HG03139 (cell line): ENCODE measurements at regions not wholly inside any gene's neighbourhood (a gene's known extent, or its start where the extent isn't known, plus 50 kb on each side); places are given as distances from the start of the nearest gene placed in this dataset.
"Not testable (repeated sequence)": the region's sequence is repeated elsewhere in the genome, so short reads cannot be mapped to it uniquely, and the experiment has no call there.

Source experiments
- ATAC-seq: cut with Tn5 transposase; IDR thresholded peaks from one replicate; pipeline ENCODE4 v1.9.1; 2021; ENCODE audit not compliant: unreplicated experiment

DNA sequence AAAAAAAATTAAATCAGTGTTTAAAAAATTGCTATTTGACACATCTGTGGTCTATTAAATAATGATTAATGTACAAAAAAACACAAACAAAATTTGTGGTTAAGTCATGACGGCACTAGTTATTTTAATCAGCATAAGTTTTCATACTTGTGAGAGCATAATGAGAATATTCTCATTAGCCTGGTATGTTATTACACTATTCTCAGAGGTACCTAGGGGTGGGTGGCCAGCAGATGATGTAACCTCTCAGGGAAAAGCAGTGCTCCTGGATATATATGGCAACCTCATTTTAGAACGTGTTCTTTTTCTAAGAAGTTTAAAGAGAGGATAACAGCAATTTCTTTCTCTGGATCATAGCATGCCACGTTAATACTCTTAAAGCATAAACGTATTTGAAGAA is 109.2 kb downstream of the GJA1 start:
- no peak for ATAC-seq

DNA sequence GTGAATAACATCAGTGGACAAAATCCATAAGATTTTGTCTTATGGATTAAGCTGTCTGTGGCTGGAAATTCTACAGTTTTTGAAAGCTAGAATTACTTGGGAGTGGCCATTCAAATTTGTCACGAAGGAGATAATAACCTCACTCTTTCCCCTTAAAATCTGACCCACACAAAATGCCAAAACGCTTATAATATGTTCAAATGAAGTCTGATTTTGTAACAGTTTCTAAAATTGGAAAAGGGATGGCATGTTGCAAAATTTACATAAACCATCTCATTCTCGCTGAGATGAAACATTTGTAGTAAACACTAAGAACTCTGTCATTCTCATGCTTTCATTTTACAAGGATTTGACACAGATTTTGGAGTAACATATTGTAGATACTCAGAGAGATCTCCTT is 112.7 kb downstream of the GJA1 start:
- no peak for ATAC-seq

DNA sequence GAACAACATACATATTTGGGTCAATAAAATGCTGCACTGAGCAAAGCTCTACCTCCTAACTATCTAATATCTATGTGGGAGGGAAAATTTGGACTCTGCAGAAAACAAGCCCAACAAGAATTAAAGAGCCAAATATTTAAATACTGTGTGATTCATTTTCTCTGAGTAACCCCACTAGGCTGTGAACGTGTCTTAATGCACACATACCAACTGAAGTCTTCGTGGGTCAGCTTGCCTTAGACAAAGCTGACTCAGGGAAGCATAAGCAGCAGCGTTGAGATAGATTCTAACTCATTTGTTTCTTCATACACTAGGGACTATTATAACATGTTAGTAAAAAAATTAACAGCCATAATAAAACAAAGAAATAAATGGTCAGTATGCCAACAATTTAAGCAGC is 114.3 kb downstream of the GJA1 start:
- no peak for ATAC-seq

DNA sequence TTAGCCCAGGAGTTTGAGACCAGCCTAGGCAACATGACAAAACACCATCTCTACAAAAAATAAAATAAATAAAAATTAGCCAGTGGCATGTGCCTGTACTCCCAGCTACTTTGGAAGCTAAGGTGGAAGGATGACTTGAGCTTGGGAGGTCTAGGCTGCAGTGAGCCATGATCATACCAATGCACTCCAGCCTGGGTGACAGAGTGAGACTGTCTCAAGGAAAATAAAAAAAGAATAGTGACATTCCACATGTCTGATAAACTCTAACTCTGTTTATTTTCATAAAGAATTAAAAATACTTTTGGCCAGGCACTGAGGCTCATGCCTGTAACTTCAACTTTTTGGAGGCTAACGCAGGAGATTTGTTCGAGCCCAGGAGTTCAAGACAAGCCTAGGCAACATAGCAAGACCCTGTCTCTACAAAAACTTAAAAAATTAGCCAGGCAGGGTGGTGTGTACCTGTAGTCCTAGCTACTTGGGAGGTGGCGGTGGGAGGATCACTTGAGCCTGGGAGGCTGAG is 115.1 kb downstream of the GJA1 start:
- ATAC-seq, result no peak

DNA sequence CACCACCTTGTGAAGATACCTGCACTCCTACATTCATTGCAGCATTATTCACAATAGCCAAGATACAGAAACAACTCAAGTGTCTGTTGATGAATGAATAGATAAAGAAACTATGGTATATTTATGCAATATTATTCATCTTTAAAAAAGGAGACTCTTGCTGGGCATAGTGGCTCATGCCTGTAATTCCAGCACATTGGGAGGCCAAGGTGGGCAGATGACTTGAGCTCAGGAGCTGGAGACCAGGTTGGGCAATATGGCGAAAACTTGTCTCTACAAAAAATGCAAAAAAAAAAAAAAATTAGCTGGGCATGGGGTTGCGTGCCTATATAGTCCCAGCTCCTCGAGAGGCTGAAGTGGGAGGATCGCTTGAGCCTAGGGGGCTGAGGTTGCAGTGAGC is 119.8 kb downstream of the GJA1 start:
- ATAC-seq, result no peak

DNA sequence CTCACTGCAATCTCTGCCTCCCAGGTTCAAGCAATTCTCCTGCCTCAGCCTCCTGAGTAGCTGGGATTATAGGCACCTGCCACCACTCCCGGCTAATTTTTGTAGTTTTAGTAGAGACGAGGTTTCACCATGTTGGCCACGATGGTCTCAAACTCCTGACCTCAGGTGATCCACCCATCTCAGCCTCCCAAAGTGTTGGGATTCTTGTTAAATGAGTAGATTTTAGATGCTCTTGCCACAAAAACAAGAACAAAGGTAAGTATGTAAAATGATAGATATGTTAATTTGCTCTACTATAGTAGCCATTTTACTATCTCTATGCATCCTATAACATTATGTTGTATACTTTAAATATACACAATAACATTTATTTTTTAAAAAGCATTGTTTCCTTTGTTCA is 120.7 kb downstream of the GJA1 start:
- ATAC-seq, result not testable (repeated sequence)

DNA sequence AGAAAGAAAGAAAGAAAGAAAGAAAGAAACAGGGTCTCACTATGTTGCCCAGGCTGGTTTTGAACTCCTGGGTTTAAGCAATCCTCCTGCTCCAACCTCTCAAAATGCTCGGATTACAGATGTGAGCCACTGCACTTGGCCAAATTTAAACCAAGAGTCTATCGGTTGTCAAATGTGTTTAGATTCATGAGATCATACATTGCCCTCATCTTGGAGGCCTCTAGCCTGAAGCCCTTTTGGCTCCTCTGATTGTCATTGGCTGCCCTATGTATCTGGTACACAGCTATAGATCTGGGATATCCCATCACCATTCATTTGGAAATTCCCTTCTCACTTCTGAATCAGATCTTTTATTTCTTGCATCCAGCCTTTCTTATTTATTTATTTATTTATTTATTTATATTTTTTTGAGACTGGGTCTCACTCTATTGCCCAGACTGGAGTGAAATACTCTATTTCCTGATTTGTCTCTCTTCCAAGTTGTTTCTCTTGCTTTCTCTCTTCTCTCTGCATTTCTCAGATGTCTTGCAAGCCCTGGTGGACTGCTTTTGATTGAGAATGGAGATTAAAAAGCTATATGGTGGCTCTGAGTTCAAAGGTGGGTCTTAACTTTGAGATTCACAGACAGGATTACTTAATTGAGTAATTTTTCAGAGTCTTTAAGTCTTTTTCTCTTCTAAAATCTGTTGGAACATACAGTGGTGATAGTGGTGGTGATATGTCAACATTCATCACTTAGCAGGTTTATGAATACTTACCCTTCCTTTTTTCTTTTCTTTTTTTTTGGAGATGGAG is 121.9 kb downstream of the GJA1 start:
- no peak for ATAC-seq

DNA sequence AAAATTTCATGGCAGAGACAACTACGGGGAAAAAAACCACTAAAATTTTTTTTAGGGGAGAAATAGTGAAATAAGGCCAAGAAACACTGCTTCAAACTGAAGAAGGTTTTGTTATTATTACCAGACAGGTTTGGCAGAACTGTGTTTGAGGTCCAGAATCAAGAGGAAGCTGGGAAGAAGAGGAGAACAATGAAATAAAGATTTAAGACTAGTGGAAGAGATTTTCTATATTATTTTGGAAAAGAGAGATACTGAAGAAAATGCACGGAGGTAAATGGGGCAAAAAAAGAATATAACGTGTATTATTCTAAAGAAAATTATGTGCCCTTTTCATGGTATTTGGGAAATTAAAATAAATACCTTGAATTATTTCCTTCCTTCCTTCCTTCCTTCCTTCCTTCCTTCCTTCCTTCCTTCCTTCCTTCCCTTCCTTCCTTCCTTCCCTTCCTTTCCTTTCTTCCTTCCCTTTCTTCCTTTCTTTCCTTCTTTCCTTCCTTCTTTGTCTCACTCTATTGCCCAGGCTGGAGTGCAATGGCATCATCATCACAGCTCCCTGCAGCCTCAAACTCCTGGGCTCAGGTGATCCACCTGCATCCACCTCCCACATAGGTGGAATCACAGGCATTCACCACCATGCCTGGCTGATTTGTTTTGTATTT is 124.3 kb downstream of the GJA1 start:
- ATAC-seq, result no peak

DNA sequence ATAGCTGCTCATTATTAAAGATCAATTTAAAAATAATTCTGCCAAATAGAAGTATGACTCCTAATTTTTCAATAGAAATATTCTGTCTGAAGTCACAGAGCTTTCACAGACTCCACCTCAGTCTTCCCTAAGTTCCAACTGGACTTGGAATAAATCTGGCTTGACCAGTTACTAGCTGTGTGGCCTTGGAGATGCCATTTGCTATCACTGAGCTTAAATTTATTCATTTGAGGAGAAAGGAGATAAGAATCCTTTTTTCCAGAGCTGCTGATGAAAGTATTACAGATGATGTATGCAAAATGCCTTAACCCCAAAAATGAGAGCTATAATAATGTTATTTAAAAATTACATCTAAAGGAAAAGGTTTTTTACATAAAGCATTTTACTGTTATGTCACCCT is 125.0 kb downstream of the GJA1 start:
- ATAC-seq, result no peak

DNA sequence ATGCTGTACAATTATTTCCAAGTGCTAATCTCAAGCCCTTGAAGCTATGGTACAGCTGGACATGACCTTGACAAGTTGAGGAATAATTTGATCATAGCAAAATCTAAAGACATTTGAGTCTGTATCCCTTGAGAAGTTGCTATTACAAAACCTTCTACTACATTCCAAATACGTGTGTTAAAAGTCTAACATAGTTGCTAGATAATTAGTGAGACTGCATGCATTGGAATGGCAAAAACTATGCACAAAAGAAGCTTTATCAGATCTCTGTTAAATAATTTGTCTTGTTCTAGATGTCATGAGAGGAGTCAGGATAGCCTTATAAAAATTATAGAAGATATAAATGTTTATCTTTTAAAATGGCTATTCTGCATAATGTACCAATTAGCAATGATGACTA is 127.8 kb downstream of the GJA1 start:
- no peak for ATAC-seq

DNA sequence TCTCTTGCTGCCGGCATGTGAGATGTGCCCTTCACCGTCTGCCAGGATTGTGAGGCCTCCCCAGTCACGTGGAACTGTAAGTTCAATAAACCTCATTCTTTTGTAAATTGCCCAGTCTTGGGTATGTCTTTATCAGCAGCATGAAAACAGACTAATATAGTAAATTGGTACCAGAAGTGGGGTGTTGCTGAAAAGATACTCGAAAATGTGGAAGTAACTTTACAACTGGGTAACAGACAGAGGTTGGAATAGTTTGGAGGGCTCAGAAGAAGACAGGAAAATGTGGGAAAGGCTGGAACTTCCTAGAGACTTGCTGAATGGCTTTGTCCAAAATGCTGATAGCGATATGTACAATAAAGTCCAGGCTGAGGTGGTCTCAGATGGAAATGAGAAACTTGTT is 129.1 kb downstream of the GJA1 start:
- not testable (repeated sequence) for ATAC-seq

DNA sequence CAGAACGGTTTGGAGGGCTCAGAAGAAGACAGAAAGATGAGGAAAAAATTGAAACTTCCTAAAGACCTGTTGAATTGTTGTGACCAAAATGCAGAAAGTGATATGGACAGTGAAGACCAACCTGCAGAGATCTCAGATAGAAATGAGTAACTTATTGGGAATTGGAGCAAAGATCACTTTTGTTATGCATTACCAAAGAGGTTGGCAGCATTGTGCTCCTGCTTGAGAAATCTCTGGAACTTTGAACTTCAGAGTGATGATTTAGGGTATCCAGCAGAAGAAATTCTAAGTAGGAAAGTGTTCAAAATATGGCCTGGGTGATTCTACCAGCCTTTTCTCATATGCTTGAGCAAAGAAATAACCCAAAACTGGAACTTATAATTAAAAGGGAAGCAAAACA is 136.0 kb downstream of the GJA1 start:
- no peak for ATAC-seq

DNA sequence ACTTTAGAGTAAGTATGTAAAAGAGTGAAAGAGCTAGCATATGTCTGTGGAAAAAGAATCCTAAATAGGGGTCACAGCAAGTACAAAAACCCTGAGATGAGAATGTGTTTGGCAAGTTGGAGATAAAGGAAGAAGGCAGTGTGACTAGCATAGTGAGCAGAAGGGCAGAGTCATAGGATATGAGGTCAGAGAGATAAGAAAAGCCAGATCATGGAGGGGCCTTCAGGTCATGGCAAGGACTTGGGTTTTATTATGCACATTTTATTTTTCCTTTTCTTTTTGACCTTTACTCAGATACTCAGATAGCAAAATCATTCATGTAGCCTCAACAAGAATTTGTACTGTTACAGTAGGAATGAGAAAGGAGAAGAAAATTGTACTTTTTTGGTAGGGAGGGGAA is 138.0 kb downstream of the GJA1 start:
- ATAC-seq, result no peak

DNA sequence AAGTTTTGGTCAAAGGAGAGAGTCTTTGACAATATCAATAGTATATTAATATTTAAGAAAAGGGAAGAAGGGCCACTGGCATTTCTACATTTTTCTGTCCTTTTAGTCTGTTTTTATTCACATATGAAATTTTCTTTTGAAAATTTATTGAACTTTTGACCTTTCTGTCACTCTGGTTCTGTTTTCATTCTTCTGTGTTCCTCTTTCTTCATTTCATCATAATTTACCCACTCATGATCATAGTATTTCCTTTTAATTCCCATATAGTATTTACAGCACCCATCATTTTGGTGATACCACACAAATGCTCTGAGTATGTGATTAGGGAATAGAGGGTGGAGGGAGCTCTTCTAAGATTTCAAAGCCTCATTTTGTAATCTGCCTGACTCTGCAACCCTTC is 142.8 kb downstream of the GJA1 start:
- ATAC-seq, result no peak

DNA sequence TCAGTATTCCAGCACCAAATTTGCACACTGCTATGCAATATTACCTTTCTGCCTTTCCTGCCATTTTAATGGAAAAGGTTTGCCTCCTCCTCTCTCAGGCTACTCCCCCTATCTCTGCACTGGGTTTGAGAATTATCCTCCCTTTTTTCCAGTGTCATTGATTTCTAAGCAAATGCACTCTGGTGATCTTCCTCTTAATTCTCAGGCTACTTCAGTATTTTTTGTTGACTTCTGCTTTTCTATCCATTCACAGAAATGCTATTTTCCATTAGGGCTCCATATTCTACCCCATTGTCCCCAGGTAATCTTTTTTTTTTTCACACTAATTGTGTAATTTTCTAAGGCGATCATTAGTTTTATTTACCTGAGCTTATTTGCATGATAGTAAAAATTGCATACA is 144.0 kb downstream of the GJA1 start:
- no peak for ATAC-seq

DNA sequence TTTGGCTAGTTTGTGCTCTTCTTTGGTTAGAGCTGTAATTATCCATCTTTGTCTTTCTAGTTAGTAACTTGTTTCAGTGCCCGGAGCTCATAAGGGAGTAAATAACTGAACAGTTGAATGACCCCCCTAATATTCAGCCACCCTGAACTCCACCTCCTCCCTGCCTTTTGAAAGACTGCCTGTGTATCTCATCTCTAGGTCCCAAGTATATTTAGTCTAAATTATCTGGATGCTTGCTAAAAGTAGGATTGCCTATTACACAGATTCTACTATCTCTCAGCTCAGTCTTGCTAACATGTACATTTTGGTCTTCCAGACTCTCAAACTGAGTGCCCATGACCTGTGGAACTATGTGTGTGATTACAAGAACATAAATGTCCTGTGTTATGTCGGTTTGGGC is 145.9 kb downstream of the GJA1 start:
- ATAC-seq, result no peak

DNA sequence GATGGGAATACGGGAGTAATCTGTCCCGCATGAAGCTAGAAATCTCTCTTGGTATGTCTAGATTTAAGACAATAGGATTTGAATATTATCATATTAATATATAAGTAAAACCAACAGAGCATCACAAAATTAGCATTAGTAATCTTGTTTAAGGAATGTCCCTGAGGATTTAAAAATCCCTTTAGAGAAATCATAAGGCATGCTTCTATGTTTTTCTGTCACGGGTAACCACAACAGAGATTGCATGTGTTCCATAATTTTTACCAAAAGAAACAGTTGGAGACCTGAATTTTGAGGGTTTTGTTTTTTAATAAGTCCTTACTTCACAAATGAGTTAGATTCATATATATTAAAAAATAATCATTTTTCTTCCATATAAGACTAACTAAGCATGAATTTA is 146.8 kb downstream of the GJA1 start:
- no peak for ATAC-seq

DNA sequence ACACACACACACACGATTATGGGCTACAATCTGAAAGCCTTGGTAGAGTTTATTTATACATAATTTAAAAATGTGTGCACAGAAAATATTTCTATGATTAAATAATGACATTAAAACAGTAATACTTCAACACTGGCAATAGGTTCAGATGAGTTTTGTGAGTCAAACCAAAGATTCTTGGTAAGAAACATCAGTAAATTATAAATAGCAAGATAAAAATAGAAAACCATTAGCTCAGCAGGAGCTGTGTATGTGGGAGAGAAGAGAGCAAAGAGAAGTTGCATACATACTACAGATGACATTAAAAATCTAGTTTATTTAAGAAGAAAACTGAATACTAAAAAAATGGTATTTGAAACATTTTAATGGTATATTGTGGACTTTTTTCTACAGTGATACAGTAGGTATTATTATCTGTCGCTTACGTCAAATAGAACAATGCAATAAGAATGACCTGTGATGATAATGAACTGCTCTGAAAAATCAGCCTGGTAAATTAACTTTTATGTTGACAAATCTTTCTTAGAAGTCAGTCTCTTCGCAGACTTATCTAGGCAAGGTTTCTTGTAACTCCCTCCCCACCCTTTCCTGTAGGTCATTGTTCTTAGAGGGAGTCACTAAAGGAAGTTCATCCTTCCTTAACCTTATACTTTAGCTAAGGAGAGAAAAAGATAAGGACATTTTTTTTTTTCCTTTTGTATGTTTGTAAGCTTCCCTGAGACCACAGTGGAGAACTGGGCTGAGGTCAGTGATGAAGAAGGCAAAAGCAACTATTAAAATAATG is 149.3 kb downstream of the GJA1 start:
- ATAC-seq, result no peak

DNA sequence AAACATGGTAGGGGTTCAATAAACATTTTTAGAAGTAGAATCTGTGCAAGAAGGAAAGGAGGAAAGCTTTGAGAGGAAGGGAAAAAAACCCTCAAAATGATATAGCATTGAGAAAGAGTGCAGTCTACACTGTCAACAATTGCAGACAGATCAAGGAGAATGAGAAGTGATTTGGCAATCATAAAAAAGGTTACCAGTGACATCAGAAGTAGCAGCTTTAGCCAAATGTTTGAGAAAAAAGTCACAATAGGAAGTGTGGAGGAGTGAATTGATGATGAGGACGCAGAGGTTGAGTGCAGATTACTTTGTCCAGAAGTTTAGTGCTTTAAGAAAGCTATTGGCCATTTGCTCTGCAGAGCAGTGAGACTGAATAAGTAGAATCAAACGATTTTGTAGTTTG is 155.0 kb downstream of the GJA1 start:
- no peak for ATAC-seq

DNA sequence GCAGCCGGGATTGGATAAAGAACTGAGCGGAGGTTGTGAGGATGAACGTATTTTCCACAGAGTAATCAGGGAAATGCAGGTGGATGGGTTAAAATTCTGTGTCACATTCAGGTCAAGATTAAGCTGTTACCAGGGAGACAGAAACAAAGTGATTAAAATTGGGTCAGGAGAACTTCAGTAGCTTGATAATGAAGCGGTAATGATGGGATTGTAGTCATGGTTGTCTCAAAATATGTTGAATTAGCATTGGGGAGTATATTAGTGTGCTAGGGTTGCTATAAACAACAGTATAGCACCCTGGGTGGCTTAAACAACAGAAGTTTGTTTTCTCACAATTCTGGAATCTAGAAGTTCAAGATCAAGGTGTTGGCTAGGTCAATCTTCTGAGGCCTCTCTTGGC is 155.5 kb downstream of the GJA1 start:
- ATAC-seq, result no peak

DNA sequence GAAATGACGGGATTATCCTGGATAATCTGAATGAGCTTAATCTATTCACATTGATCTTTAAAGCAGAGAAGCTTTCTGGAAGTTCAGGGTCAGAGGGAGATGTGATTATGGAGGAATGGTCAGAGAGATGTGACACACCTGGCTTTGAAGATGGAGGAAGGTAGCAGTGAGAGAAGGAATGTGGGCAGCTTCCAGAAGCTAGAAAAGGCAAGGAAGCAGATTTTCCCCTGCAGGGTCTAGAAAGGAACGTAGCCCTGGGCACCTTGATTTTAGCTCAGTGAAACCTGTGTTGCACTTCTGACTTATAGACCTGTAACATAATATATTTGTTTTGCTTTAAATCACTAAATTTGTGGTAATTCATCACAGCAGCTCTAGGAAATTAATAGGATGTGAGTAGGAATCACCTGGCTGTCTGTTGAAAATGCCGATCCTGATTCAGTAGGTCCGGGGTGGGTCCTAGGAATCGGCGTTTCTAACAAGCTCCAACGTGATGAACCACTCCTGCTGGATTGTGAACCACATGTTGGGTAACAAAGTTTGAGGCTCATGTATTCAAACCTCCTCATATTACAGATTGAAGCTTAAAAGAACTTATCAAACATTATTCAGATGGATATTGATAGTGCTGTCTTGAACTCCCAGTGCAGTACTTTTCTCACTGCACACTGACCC is 157.0 kb downstream of the GJA1 start:
- no peak for ATAC-seq
